H1 (cell line): ENCODE measurements at regions not wholly inside any gene's neighbourhood (a gene's known extent, or its start where the extent isn't known, plus 50 kb on each side); places are given as distances from the start of the nearest gene placed in this dataset.

Experiments
- TF ChIP-seq, protein P1 (sequence below): IDR thresholded peaks from 2 replicates; pipeline ENCODE4 v1.6.1; 2012; ENCODE audit warnings: inconsistent platforms

DNA sequence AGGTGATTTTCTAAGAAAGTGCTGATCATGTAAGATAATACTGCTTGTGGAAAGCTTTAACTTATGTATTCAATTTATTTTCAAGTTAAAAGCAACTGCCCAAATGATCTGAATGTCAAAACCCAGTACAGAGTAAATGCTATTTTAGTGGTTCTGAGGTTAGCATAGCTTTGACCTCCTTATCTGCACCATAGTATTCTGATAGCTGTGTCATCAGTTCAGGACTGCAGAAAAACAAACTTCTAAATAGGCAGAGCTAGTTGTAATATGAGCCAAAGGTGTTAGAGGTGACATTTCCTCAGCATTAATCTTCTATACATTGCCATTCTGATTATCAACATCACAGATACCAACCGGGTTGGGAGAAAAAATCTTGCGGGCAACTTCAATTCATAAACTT, 758.7 kb downstream of the SLITRK5 start (continued):
- TF ChIP-seq, protein P1, sequence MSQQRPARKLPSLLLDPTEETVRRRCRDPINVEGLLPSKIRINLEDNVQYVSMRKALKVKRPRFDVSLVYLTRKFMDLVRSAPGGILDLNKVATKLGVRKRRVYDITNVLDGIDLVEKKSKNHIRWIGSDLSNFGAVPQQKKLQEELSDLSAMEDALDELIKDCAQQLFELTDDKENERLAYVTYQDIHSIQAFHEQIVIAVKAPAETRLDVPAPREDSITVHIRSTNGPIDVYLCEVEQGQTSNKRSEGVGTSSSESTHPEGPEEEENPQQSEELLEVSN, result no peak
